Fibroblast of lung (primary cell): ENCODE measurements at regions not wholly inside any gene's neighbourhood (a gene's known extent, or its start where the extent isn't known, plus 50 kb on each side); places are given as distances from the start of the nearest gene placed in this dataset.

Experiments
- EZH2 ChIP-seq: IDR thresholded peaks from 2 replicates; pipeline ENCODE4 v1.5.1; 2012; ENCODE audit warnings: low read length, control low read depth, mild to moderate bottlenecking; ENCODE audit errors: missing control alignments
- TF ChIP-seq, protein P1 (sequence below), 2 donors: IDR thresholded peaks in 1 of 2; conservative IDR thresholded peaks in 1 of 2; 1 replicate in 1 of 2; 2 replicates in 1 of 2; pipeline ENCODE4 v1.5.1; 2011 to 2012; ENCODE audit warnings: low read length in 2 of 2, control low read depth in 1 of 2, inconsistent platforms in 1 of 2, low read depth in 1 of 2, mild to moderate bottlenecking in 1 of 2

DNA sequence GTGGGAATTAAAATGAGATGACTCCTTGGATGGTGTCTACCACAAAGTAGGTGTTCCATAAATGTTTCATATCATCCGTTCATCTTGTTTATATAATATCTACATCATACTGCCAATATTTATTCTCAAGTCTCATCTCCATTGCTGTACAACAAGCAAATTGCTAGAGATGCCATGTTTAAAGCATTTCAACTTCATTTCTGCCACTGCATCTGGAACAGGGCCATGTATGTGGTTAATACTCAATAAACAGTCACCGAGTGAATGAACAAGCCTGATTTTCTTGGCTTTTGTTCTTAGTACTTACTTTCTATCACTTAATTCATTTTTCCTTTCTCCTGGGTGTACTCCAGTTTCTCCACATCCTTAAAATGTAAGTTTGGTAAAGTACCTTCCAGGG, 107.6 kb downstream of the KCNJ2 start:
- TF ChIP-seq, protein P1, sequence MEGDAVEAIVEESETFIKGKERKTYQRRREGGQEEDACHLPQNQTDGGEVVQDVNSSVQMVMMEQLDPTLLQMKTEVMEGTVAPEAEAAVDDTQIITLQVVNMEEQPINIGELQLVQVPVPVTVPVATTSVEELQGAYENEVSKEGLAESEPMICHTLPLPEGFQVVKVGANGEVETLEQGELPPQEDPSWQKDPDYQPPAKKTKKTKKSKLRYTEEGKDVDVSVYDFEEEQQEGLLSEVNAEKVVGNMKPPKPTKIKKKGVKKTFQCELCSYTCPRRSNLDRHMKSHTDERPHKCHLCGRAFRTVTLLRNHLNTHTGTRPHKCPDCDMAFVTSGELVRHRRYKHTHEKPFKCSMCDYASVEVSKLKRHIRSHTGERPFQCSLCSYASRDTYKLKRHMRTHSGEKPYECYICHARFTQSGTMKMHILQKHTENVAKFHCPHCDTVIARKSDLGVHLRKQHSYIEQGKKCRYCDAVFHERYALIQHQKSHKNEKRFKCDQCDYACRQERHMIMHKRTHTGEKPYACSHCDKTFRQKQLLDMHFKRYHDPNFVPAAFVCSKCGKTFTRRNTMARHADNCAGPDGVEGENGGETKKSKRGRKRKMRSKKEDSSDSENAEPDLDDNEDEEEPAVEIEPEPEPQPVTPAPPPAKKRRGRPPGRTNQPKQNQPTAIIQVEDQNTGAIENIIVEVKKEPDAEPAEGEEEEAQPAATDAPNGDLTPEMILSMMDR (conservative IDR thresholded peaks at IDR 0.05 in 1 of 2, IDR thresholded peaks at IDR 0.05 in 1 of 2; ENCODE audit: low read depth in 1 of 2, low read length in 2 of 2) = no peak
- TF ChIP-seq EZH2 = no peak
